ENCODE measurements at regions not wholly inside any gene's neighbourhood (a gene's known extent, or its start where the extent isn't known, plus 50 kb on each side); places are given as distances from the start of the nearest gene placed in this dataset.

GRCh38 chr18:1308686-1309085 is 404.0 kb downstream of the ADCYAP1 start:
- no peak overlapping the region for H3K27ac ChIP-seq (ENCODE audit: low read depth in 1 of 2, low read length in 2 of 2)
- TF ChIP-seq NR2F2 (IDR thresholded peaks at IDR 0.05) (no peak), FOXA2 (IDR thresholded peaks at IDR 0.05) (no peak), HNF4G (IDR thresholded peaks at IDR 0.05) (no peak), YY1 (IDR thresholded peaks at IDR 0.05) (no peak), EGR1 (IDR thresholded peaks at IDR 0.05; ENCODE audit: low read depth in 2 of 2) (no peak), FOXA1 (IDR thresholded peaks at IDR 0.05) (no peak), SP1 (IDR thresholded peaks at IDR 0.05) (no peak), JUND (IDR thresholded peaks at IDR 0.05) (no peak), HNF4A (conservative IDR thresholded peaks at IDR 0.05) (no peak), MAX (IDR thresholded peaks at IDR 0.05) (no peak), RAD21 (IDR thresholded peaks at IDR 0.05) (no peak), TAF1 (conservative IDR thresholded peaks at IDR 0.05) (no peak), RXRA (IDR thresholded peaks at IDR 0.05) (no peak), GABPA (IDR thresholded peaks at IDR 0.05 in 1 of 2, conservative IDR thresholded peaks at IDR 0.05 in 1 of 2) (no peak)
- TF ChIP-seq, protein P1, sequence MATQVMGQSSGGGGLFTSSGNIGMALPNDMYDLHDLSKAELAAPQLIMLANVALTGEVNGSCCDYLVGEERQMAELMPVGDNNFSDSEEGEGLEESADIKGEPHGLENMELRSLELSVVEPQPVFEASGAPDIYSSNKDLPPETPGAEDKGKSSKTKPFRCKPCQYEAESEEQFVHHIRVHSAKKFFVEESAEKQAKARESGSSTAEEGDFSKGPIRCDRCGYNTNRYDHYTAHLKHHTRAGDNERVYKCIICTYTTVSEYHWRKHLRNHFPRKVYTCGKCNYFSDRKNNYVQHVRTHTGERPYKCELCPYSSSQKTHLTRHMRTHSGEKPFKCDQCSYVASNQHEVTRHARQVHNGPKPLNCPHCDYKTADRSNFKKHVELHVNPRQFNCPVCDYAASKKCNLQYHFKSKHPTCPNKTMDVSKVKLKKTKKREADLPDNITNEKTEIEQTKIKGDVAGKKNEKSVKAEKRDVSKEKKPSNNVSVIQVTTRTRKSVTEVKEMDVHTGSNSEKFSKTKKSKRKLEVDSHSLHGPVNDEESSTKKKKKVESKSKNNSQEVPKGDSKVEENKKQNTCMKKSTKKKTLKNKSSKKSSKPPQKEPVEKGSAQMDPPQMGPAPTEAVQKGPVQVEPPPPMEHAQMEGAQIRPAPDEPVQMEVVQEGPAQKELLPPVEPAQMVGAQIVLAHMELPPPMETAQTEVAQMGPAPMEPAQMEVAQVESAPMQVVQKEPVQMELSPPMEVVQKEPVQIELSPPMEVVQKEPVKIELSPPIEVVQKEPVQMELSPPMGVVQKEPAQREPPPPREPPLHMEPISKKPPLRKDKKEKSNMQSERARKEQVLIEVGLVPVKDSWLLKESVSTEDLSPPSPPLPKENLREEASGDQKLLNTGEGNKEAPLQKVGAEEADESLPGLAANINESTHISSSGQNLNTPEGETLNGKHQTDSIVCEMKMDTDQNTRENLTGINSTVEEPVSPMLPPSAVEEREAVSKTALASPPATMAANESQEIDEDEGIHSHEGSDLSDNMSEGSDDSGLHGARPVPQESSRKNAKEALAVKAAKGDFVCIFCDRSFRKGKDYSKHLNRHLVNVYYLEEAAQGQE (IDR thresholded peaks at IDR 0.05): no peak
- TF ChIP-seq, protein P2, sequence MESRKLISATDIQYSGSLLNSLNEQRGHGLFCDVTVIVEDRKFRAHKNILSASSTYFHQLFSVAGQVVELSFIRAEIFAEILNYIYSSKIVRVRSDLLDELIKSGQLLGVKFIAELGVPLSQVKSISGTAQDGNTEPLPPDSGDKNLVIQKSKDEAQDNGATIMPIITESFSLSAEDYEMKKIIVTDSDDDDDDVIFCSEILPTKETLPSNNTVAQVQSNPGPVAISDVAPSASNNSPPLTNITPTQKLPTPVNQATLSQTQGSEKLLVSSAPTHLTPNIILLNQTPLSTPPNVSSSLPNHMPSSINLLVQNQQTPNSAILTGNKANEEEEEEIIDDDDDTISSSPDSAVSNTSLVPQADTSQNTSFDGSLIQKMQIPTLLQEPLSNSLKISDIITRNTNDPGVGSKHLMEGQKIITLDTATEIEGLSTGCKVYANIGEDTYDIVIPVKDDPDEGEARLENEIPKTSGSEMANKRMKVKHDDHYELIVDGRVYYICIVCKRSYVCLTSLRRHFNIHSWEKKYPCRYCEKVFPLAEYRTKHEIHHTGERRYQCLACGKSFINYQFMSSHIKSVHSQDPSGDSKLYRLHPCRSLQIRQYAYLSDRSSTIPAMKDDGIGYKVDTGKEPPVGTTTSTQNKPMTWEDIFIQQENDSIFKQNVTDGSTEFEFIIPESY (IDR thresholded peaks at IDR 0.05): no peak
- TF ChIP-seq, protein P3, sequence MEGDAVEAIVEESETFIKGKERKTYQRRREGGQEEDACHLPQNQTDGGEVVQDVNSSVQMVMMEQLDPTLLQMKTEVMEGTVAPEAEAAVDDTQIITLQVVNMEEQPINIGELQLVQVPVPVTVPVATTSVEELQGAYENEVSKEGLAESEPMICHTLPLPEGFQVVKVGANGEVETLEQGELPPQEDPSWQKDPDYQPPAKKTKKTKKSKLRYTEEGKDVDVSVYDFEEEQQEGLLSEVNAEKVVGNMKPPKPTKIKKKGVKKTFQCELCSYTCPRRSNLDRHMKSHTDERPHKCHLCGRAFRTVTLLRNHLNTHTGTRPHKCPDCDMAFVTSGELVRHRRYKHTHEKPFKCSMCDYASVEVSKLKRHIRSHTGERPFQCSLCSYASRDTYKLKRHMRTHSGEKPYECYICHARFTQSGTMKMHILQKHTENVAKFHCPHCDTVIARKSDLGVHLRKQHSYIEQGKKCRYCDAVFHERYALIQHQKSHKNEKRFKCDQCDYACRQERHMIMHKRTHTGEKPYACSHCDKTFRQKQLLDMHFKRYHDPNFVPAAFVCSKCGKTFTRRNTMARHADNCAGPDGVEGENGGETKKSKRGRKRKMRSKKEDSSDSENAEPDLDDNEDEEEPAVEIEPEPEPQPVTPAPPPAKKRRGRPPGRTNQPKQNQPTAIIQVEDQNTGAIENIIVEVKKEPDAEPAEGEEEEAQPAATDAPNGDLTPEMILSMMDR (IDR thresholded peaks at IDR 0.05; ENCODE audit: low read depth, low read length, missing input control): no peak
- TF ChIP-seq, protein P4, sequence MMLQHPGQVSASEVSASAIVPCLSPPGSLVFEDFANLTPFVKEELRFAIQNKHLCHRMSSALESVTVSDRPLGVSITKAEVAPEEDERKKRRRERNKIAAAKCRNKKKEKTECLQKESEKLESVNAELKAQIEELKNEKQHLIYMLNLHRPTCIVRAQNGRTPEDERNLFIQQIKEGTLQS (IDR thresholded peaks at IDR 0.05): no peak
- no peak for DNase-seq (ENCODE audit: low spot score)
- no peaks in the 10 kb centered on the region for H3K27me3 ChIP-seq (ENCODE audit: control insufficient read depth in 4 of 4, insufficient read depth in 4 of 4, low read length in 3 of 4)
- 89% methylated on average over 5 of the region's 5 CpGs for whole genome bisulfite sequencing
- no peaks in the 10 kb centered on the region for H3K9me3 ChIP-seq (ENCODE audit: control insufficient read depth in 4 of 4, low read length in 3 of 4)
- no peaks in the 10 kb centered on the region for H3K36me3 ChIP-seq (ENCODE audit: control insufficient read depth in 4 of 4, insufficient read depth in 3 of 4, low read depth in 1 of 4, low read length in 3 of 4)
- no peak overlapping the region for H3K4me3 ChIP-seq (ENCODE audit: low read depth in 1 of 3, low read length in 3 of 3)
- H3K4me1 ChIP-seq (ENCODE audit: control insufficient read depth in 4 of 4, insufficient read depth in 4 of 4, low read length in 3 of 4): peaks cover 0 to 6% (median 0%) of the 10 kb centered on the region in 4 donors
- no peak overlapping the region for H3K9ac ChIP-seq (ENCODE audit: low read depth in 1 of 2, low read length in 2 of 2)
